ENCODE measurements at regions not wholly inside any gene's neighbourhood (a gene's known extent, or its start where the extent isn't known, plus 50 kb on each side); places are given as distances from the start of the nearest gene placed in this dataset.
"Not testable (repeated sequence)": the region's sequence is repeated elsewhere in the genome, so short reads cannot be mapped to it uniquely, and the experiment has no call there.

DNA sequence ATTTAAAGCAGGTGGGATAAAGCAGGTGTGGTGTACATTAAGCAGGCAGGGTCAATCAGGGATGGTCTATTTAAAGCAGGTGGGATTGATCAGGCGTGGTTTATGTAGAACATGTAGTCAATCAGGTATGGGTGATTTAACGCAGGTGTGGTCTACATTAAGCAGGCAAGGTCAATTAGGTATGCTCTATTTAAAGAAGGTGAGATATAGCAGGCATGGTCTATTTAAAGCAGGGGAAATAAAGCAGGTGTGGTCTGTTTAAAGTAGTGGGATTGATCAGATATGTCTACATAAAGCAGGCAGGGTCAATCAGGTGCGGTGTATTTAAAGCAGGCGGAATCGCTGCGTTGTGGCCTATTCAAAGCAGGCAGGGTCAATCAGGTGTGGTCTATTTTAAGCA is 88.6 kb upstream of the MXRA5 start:
- DNase-seq (ENCODE audit: extremely low read depth, low read depth), result no peak
- TF ChIP-seq, protein P1, sequence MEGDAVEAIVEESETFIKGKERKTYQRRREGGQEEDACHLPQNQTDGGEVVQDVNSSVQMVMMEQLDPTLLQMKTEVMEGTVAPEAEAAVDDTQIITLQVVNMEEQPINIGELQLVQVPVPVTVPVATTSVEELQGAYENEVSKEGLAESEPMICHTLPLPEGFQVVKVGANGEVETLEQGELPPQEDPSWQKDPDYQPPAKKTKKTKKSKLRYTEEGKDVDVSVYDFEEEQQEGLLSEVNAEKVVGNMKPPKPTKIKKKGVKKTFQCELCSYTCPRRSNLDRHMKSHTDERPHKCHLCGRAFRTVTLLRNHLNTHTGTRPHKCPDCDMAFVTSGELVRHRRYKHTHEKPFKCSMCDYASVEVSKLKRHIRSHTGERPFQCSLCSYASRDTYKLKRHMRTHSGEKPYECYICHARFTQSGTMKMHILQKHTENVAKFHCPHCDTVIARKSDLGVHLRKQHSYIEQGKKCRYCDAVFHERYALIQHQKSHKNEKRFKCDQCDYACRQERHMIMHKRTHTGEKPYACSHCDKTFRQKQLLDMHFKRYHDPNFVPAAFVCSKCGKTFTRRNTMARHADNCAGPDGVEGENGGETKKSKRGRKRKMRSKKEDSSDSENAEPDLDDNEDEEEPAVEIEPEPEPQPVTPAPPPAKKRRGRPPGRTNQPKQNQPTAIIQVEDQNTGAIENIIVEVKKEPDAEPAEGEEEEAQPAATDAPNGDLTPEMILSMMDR (IDR thresholded peaks at IDR 0.05; ENCODE audit: low read depth, low read length), result no peak

DNA sequence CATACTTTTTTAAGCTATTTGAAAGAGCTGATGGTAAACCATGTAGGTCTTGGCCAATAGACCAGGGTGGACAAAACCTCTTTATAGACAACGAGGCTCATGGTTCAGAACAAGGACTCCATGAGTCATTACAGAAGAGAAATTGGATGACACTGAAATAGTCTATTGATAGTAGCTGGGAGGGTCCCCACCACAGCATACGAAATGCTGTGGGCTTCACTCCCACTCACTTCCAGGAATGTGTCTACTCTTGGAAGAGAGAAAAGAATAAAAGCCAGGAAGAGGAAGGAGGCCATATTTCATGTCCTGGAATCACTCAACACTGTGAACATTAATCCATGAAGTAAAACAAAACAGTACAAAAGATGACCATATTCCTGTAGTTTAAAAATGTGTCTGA is 82.3 kb upstream of the MXRA5 start:
- no peak for DNase-seq (ENCODE audit: extremely low read depth, low read depth)
- TF ChIP-seq, protein P1 (IDR thresholded peaks at IDR 0.05; ENCODE audit: low read depth, low read length), result no peak

DNA sequence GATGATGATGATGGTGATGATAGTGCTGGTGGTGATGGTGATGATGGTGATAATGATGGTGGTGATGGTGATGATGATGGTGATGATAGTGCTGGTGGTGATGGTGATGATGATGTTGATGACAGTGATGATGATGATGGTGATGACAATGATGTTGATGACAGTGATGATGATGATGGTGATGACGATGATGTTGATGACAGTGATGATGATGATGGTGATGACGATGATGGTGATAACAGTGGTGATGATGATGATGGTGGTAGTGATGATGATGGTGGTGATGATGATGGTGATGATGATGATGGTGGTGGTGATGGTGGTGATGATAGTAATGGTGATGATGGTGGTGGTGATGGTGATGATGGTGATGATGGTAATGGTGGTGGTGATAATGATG is 80.1 kb upstream of the MXRA5 start:
- TF ChIP-seq, protein P1 (IDR thresholded peaks at IDR 0.05; ENCODE audit: low read depth, low read length), result no peak
- DNase-seq (ENCODE audit: extremely low read depth, low read depth), result no peak

DNA sequence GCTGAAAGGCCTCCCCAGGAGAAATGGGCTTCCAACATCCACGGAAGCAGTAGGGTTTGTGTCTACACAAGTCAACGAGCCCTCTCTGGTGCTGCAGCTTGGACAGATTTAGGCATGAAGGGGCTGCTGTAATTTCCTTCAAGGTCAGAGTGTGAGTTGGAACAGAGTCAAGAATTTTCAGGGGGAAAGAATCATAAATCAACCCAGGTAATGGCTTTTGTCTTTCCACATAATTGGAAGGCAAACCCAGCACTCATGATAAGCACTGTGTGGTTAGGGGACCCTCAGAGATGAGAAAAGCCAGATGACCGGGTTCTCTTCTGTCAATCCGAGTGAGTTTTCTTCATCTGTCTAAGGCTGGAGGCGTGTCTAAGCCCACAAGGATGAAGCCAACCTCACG is 78.6 kb upstream of the MXRA5 start:
- DNase-seq (ENCODE audit: extremely low read depth, low read depth), result no peak
- TF ChIP-seq, protein P1 (IDR thresholded peaks at IDR 0.05; ENCODE audit: low read depth, low read length), result no peak

DNA sequence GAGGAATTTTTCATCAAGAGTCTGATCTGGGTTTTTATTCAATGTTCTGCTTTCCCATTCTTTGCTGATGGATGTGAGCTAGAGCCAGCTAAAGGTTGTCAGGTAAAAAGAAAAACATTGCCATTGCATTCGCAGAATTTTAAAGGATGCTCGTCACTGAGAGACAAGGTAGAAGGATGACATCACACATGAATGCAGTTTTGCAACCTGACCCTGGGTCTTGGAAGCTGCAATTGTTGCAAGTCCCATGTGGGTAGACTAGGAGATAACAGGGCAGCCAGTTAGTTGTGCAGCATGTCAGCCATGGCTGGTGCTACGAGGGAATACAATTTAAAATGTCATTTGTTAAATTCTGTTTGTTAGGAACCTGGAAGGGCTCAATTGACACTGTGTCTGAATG is 73.9 kb upstream of the MXRA5 start:
- TF ChIP-seq, protein P1 (IDR thresholded peaks at IDR 0.05; ENCODE audit: low read depth, low read length), result no peak
- DNase-seq (ENCODE audit: extremely low read depth, low read depth), result no peak

DNA sequence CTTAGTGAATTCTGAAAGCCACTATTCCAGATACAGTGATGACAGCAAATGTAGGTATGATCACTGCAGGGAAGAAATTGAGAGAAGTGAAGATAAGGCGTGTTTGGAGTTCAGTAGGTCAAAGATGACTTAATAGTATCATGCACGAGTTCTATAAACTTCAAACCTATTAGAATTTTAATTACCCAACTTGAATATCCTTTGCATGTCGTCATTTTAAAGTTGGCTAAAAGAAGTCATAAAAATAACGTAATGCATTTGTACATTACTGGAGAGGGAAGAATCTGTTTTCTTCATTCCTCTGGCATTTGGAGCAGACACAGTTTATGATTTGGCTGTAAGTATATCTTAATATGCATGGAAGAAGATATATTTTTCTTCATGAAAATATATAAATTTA is 68.6 kb upstream of the MXRA5 start:
- TF ChIP-seq, protein P1 (IDR thresholded peaks at IDR 0.05; ENCODE audit: low read depth, low read length), result no peak
- DNase-seq (ENCODE audit: extremely low read depth, low read depth), result no peak

DNA sequence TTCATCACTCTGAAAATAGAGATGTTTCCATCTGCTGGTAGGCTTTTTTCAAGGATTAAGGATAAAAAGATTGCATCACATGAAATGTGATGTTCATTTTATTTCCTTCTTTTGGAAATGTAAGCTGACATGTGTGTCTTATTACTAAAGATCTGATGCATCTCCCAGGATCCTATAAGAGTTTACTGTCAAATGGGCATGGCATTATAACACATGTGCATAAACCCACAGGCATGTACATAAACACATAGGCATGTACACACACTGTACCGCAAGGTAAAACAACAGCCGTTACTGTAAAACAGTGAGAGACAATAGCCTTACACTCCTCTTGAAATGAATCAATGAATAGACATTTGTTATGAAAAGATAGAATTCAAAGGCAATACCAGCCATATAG is 65.2 kb upstream of the MXRA5 start:
- DNase-seq (ENCODE audit: extremely low read depth, low read depth), result not testable (repeated sequence)

DNA sequence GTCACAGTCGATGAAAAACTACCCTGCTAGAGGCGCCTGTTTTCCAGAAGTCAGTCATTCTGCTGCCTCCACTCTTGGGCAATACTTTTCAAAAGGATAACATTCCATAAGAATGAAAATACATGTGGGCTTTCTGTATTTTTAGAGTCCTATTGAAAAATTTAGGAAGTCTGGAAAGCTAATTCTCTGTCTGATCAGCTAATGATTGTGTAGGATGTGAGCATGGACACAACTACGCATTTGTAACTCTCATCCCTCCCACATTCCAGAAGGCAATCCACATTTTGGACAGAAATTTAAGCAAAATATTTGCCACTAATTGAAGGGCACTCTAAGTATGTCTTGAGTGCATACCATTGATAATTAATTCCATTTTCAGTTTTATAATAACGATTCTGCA is 63.5 kb upstream of the MXRA5 start:
- DNase-seq (ENCODE audit: extremely low read depth, low read depth), result not testable (repeated sequence)

DNA sequence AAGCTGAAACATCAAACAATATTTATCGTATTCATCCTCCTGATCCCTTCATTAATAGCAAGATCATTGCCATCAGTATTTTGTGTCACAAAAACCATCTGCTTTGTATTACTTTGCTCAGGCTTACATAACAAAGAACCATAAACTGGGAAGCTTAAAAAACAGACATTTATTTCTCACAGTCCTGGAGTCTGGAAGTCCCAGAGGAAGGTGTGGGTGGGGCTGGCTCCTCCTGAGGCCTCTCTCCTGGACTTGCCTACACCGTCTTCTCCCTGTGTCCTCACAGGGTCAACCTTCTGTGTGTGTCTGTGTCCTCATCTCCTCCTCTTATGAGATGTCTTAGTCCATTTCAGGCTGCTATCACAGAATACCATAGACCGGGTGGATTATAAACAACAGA is 61.3 kb upstream of the MXRA5 start:
- DNase-seq (ENCODE audit: extremely low read depth, low read depth), result no peak
- TF ChIP-seq, protein P1 (IDR thresholded peaks at IDR 0.05; ENCODE audit: low read depth, low read length), result no peak
